ENCODE measurements at regions not wholly inside any gene's neighbourhood (a gene's known extent, or its start where the extent isn't known, plus 50 kb on each side); places are given as distances from the start of the nearest gene placed in this dataset.

DNA sequence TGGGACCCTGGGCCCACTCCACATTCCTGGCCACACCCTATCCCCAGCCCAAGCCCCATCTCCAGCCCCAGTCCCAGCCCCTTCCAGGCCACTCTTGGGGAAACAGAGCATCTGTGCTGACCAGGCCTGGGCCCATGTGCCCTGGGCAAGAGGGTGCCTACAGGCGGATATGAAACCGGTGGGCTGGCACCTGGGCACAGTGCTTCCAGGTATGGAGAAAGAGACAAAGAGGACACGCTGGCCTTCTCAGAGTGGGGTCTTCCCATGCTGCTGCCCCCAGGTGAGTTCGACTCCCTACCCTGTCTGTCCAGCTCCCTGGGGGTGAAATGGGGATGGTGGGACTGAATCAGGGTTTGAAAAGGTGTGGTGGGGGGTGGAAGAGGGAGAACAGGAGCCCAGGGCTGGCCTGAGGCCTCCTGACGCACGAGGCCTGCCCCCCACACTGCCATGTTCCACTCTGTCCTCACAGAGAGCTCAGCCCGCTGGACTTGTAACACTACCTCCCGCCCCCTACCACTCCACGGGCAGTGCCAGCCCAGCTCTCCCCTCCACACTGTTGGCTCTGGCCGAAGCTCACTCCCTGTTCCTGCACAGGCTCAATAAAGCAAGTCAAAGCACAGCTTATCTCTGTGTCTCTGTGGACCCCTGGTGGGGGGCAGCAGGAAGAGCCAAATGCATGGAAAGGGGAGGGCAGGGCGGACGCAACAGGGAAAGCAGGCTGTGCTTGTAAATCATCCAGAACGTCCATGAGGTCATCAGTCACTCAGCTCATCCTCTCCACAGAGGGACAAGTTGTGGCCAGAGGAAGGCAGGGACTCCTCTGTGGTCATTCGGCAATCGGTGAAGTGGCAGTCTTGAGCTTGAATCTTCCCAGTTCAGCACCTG lies 71.1 kb upstream of the TMEM97 start:
- TF ChIP-seq, protein P1, sequence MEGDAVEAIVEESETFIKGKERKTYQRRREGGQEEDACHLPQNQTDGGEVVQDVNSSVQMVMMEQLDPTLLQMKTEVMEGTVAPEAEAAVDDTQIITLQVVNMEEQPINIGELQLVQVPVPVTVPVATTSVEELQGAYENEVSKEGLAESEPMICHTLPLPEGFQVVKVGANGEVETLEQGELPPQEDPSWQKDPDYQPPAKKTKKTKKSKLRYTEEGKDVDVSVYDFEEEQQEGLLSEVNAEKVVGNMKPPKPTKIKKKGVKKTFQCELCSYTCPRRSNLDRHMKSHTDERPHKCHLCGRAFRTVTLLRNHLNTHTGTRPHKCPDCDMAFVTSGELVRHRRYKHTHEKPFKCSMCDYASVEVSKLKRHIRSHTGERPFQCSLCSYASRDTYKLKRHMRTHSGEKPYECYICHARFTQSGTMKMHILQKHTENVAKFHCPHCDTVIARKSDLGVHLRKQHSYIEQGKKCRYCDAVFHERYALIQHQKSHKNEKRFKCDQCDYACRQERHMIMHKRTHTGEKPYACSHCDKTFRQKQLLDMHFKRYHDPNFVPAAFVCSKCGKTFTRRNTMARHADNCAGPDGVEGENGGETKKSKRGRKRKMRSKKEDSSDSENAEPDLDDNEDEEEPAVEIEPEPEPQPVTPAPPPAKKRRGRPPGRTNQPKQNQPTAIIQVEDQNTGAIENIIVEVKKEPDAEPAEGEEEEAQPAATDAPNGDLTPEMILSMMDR (tag by site-specific recombination; IDR thresholded peaks at IDR 0.05) = peak; percentile 73
- no peak for TF ChIP-seq TCF7L2 (IDR thresholded peaks at IDR 0.05; ENCODE audit: borderline replicate concordance, low read depth, low read length)
- TF ChIP-seq HOXD13 (CRISPR knock-in tag; IDR thresholded peaks at IDR 0.05; ENCODE audit: borderline replicate concordance) = no peak
- TF ChIP-seq SALL2 (tag by site-specific recombination; IDR thresholded peaks at IDR 0.05; ENCODE audit: borderline replicate concordance) = no peak
- TF ChIP-seq, protein P2, sequence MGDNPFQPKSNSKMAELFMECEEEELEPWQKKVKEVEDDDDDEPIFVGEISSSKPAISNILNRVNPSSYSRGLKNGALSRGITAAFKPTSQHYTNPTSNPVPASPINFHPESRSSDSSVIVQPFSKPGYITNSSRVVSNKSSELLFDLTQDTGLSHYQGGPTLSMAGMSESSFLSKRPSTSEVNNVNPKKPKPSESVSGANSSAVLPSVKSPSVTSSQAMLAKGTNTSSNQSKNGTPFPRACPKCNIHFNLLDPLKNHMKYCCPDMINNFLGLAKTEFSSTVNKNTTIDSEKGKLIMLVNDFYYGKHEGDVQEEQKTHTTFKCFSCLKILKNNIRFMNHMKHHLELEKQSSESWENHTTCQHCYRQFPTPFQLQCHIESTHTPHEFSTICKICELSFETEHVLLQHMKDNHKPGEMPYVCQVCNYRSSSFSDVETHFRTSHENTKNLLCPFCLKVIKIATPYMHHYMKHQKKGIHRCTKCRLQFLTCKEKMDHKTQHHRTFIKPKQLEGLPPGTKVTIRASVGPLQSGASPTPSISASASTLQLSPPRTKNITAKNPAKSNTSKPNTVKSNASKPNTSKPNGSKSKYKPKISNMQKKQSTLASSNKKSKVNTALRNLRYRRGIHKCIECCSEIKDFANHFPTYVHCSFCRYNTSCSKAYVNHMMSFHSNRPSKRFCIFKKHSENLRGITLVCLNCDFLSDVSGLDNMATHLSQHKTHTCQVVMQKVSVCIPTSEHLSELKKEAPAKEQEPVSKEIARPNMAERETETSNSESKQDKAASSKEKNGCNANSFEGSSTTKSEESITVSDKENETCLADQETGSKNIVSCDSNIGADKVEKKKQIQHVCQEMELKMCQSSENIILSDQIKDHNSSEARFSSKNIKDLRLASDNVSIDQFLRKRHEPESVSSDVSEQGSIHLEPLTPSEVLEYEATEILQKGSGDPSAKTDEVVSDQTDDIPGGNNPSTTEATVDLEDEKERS (tag by site-specific recombination; IDR thresholded peaks at IDR 0.05) = no peak
- TF ChIP-seq ZNF274 (IDR thresholded peaks at IDR 0.05; ENCODE audit: low read length) = no peak
- no peak for TF ChIP-seq ZNF274 (tag by site-specific recombination; IDR thresholded peaks at IDR 0.05; ENCODE audit: borderline replicate concordance)
- TF ChIP-seq YY1 (tag by site-specific recombination; IDR thresholded peaks at IDR 0.05) = no peak
- TF ChIP-seq, protein P3, sequence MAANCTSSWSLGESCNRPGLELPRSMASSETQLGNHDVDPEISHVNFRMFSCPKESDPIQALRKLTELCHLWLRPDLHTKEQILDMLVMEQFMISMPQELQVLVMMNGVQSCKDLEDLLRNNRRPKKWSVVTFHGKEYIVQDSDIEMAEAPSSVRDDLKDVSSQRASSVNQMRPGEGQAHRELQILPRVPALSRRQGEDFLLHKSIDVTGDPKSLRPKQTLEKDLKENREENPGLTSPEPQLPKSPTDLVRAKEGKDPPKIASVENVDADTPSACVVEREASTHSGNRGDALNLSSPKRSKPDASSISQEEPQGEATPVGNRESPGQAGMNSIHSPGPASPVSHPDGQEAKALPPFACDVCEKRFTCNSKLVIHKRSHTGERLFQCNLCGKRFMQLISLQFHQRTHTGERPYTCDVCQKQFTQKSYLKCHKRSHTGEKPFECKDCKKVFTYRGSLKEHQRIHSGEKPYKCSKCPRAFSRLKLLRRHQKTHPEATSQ (tag by site-specific recombination; IDR thresholded peaks at IDR 0.05) = no peak
- TF ChIP-seq REST (tag by site-specific recombination; IDR thresholded peaks at IDR 0.05) = no peak
- TF ChIP-seq ZNF146 (tag by site-specific recombination; IDR thresholded peaks at IDR 0.05) = no peak
- TF ChIP-seq, protein P4, sequence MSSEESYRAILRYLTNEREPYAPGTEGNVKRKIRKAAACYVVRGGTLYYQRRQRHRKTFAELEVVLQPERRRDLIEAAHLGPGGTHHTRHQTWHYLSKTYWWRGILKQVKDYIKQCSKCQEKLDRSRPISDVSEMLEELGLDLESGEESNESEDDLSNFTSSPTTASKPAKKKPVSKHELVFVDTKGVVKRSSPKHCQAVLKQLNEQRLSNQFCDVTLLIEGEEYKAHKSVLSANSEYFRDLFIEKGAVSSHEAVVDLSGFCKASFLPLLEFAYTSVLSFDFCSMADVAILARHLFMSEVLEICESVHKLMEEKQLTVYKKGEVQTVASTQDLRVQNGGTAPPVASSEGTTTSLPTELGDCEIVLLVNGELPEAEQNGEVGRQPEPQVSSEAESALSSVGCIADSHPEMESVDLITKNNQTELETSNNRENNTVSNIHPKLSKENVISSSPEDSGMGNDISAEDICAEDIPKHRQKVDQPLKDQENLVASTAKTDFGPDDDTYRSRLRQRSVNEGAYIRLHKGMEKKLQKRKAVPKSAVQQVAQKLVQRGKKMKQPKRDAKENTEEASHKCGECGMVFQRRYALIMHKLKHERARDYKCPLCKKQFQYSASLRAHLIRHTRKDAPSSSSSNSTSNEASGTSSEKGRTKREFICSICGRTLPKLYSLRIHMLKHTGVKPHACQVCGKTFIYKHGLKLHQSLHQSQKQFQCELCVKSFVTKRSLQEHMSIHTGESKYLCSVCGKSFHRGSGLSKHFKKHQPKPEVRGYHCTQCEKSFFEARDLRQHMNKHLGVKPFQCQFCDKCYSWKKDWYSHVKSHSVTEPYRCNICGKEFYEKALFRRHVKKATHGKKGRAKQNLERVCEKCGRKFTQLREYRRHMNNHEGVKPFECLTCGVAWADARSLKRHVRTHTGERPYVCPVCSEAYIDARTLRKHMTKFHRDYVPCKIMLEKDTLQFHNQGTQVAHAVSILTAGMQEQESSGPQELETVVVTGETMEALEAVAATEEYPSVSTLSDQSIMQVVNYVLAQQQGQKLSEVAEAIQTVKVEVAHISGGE (tag by site-specific recombination; conservative IDR thresholded peaks at IDR 0.05; ENCODE audit: low read depth) = no peak
- TF ChIP-seq, protein P5, sequence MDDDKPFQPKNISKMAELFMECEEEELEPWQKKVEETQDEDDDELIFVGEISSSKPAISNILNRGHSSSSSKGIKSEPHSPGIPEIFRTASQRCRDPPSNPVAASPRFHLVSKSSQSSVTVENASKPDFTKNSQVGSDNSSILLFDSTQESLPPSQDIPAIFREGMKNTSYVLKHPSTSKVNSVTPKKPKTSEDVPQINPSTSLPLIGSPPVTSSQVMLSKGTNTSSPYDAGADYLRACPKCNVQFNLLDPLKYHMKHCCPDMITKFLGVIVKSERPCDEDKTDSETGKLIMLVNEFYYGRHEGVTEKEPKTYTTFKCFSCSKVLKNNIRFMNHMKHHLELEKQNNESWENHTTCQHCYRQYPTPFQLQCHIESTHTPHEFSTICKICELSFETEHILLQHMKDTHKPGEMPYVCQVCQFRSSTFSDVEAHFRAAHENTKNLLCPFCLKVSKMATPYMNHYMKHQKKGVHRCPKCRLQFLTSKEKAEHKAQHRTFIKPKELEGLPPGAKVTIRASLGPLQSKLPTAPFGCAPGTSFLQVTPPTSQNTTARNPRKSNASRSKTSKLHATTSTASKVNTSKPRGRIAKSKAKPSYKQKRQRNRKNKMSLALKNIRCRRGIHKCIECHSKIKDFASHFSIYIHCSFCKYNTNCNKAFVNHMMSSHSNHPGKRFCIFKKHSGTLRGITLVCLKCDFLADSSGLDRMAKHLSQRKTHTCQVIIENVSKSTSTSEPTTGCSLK (tag by site-specific recombination; IDR thresholded peaks at IDR 0.05) = no peak
- TF ChIP-seq, protein P6, sequence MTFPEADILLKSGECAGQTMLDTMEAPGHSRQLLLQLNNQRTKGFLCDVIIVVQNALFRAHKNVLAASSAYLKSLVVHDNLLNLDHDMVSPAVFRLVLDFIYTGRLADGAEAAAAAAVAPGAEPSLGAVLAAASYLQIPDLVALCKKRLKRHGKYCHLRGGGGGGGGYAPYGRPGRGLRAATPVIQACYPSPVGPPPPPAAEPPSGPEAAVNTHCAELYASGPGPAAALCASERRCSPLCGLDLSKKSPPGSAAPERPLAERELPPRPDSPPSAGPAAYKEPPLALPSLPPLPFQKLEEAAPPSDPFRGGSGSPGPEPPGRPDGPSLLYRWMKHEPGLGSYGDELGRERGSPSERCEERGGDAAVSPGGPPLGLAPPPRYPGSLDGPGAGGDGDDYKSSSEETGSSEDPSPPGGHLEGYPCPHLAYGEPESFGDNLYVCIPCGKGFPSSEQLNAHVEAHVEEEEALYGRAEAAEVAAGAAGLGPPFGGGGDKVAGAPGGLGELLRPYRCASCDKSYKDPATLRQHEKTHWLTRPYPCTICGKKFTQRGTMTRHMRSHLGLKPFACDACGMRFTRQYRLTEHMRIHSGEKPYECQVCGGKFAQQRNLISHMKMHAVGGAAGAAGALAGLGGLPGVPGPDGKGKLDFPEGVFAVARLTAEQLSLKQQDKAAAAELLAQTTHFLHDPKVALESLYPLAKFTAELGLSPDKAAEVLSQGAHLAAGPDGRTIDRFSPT (tag by site-specific recombination; IDR thresholded peaks at IDR 0.05) = no peak
- no peak for TF ChIP-seq ZEB2 (tag by site-specific recombination; IDR thresholded peaks at IDR 0.05)
